DMS153 (cell line): ENCODE measurements at regions not wholly inside any gene's neighbourhood (a gene's known extent, or its start where the extent isn't known, plus 50 kb on each side); places are given as distances from the start of the nearest gene placed in this dataset.
A peak's percentile ranks its signal among the peaks of the same experiment; 100 is the strongest.

Experiments
- DNase-seq: peaks from one replicate; lab custom pipeline; 2025; lab: John Stamatoyannopoulos, UW

- DNase-seq = no peak
These were observed 107.8 kb upstream of the TENT5D start for GRCh38 chrX:80312448-80312847.

GRCh38 chrX:80316526-80316925 lies 103.7 kb upstream of the TENT5D start:
- no peak for DNase-seq

- DNase-seq = no peak
These were observed 102.6 kb upstream of the TENT5D start for GRCh38 chrX:80317646-80318045.

GRCh38 chrX:80331285-80331684 lies 89.0 kb upstream of the TENT5D start:
- no peak for DNase-seq

GRCh38 chrX:80334583-80334982 lies 85.7 kb upstream of the TENT5D start:
- DNase-seq = no peak

GRCh38 chrX:80335062-80335830 lies 85.0 kb upstream of the TENT5D start:
- DNase-seq = no peak

GRCh38 chrX:80354966-80355465 lies 65.2 kb upstream of the TENT5D start:
- DNase-seq = peak; percentile 18
